SK-N-SH (cell line): ENCODE measurements at regions not wholly inside any gene's neighbourhood (a gene's known extent, or its start where the extent isn't known, plus 50 kb on each side); places are given as distances from the start of the nearest gene placed in this dataset.

Source experiments
- CTCF ChIA-PET: fragments of 300-600, 350-600 bp; formaldehyde crosslinking; extraction: SDS; loops from one replicate; lab custom pipeline; 2021; lab: Yijun Ruan, JAX
- POLR2A ChIA-PET: fragments of 350-600 bp; sonication (Branson Sonifier 250); formaldehyde crosslinking; extraction: SDS; loops from one replicate; lab custom pipeline; 2020; ENCODE audit warnings: antibody characterized with exemption, inconsistent platforms; lab: Yijun Ruan, JAX
- DNase-seq: peaks from one replicate; pipeline ENCODE4 v3.0.0; 2012
- H2AFZ ChIP-seq: fragments of 200-600 bp; sonication (generic); 2 replicates; pipeline ENCODE4 v1.8.1; 2016; ENCODE audit warnings: antibody characterized with exemption, mild to moderate bottlenecking, low read depth
- H3F3A ChIP-seq: fragments of 200-600 bp; sonication (generic); replicated peaks from 2 replicates; pipeline ENCODE3; 2016; ENCODE audit warnings: antibody characterized with exemption, mild to moderate bottlenecking; ENCODE audit not compliant: insufficient read depth
- H3K27ac ChIP-seq, 2 experiments: fragments of 200-500 bp in 1 of 2; fragments of 200-600 bp in 1 of 2; sonication (Bioruptor generic) in 1 of 2; sonication (generic), shearing (Covaris generic) in 1 of 2; 2 replicates each; pipeline versions ENCODE4 v1.5.1 to v1.6.1; 2014 to 2016; ENCODE audit warnings: low read depth in 2 of 2, inconsistent platforms in 1 of 2, low read length in 1 of 2, mild to moderate bottlenecking in 1 of 2, mixed read lengths in 1 of 2
- H3K27me3 ChIP-seq: fragments of 200-600 bp; sonication (generic), shearing (Covaris generic); 2 replicates; pipeline ENCODE4 v1.6.1; 2016; ENCODE audit warnings: mixed run types; ENCODE audit not compliant: insufficient read depth
- H3K36me3 ChIP-seq, 2 experiments: fragments of 200-500 bp in 1 of 2; fragments of 200-600 bp in 1 of 2; sonication (Bioruptor generic) in 1 of 2; sonication (generic) in 1 of 2; replicated peaks in 1 of 2; 2 replicates each; pipeline versions ENCODE3 to v1.5.1; 2014 to 2016; ENCODE audit warnings: low read length in 1 of 2, mild to moderate bottlenecking in 1 of 2; ENCODE audit not compliant: insufficient read depth in 2 of 2, control insufficient read depth in 1 of 2
- H3K4me1 ChIP-seq, 2 experiments: fragments of 200-500 bp in 1 of 2; fragments of 200-600 bp in 1 of 2; sonication (Bioruptor generic) in 1 of 2; sonication (generic), shearing (Covaris generic) in 1 of 2; 2 replicates each; pipeline versions ENCODE4 v1.5.1 to v1.6.1; 2014 to 2016; ENCODE audit warnings: low read depth in 1 of 2, low read length in 1 of 2, mixed run types in 1 of 2; ENCODE audit not compliant: insufficient read depth in 2 of 2, control insufficient read depth in 1 of 2
- H3K4me2 ChIP-seq: fragments of 200-600 bp; sonication (generic), shearing (Covaris generic); 2 replicates; pipeline ENCODE4 v1.6.1; 2017; ENCODE audit warnings: mixed run types
- H3K4me3 ChIP-seq, 2 experiments: fragments of 200-500 bp in 1 of 2; fragments of 200-600 bp in 1 of 2; sonication (Bioruptor generic) in 1 of 2; sonication (generic), shearing (Covaris generic) in 1 of 2; 2 replicates each; pipeline versions ENCODE4 v1.5.1 to v1.8.1; 2014 to 2016; ENCODE audit warnings: low read depth in 2 of 2, inconsistent platforms in 1 of 2, low read length in 1 of 2, mild to moderate bottlenecking in 1 of 2, mixed read lengths in 1 of 2, moderate library complexity in 1 of 2
- H3K79me2 ChIP-seq: fragments of 200-600 bp; sonication (generic); 2 replicates; pipeline ENCODE4 v1.8.1; 2017; ENCODE audit warnings: mild to moderate bottlenecking; ENCODE audit not compliant: insufficient read depth
- H3K9ac ChIP-seq: fragments of 200-600 bp; sonication (generic); 2 replicates; pipeline ENCODE4 v1.6.1; 2017; ENCODE audit warnings: mixed run types
- H3K9me2 ChIP-seq: fragments of 200-600 bp; sonication (generic); 2 replicates; pipeline ENCODE4 v1.6.1; 2017; ENCODE audit warnings: mixed run types
- H3K9me3 ChIP-seq: fragments of 200-600 bp; sonication (generic); 2 replicates; pipeline ENCODE4 v1.6.1; 2017; ENCODE audit warnings: mixed run types, mild to moderate bottlenecking, moderate library complexity
- H4K20me1 ChIP-seq: fragments of 200-600 bp; sonication (generic); 2 replicates; pipeline ENCODE4 v1.6.1; 2017; ENCODE audit warnings: mild to moderate bottlenecking, mixed run types; ENCODE audit not compliant: insufficient read depth
- CHD2 ChIP-seq: fragments of 150-350 bp; IDR thresholded peaks from 2 replicates; pipeline ENCODE4 v1.6.1; 2018; ENCODE audit warnings: low read length; ENCODE audit not compliant: partially characterized antibody
- ELF1 ChIP-seq: IDR thresholded peaks from 2 replicates; pipeline ENCODE4 v1.4.0; 2012
- EP300 ChIP-seq, 2 experiments: IDR thresholded peaks; 2 replicates each; pipeline versions ENCODE4 v1.4.0 to v1.6.1; 2012; ENCODE audit warnings: borderline replicate concordance in 1 of 2, low read depth in 1 of 2, low read length in 1 of 2
- EZH2phosphoT487 ChIP-seq: fragments of 200-600 bp; sonication (generic); IDR thresholded peaks from 2 replicates; pipeline ENCODE4 v1.6.1; 2017; ENCODE audit warnings: low read depth, mixed run types, mild to moderate bottlenecking, antibody characterized with exemption, moderate library complexity, borderline replicate concordance
- JUND ChIP-seq: IDR thresholded peaks from 2 replicates; pipeline ENCODE4 v1.4.0; 2012
- MEF2A ChIP-seq: IDR thresholded peaks from 2 replicates; pipeline ENCODE4 v1.4.0; 2012; ENCODE audit warnings: low read depth, borderline replicate concordance
- POLR2AphosphoS5 ChIP-seq: IDR thresholded peaks from 2 replicates; pipeline ENCODE4 v1.6.1; 2012; ENCODE audit warnings: low read depth, low read length
- RCOR1 ChIP-seq: fragments of 150-350 bp; IDR thresholded peaks from 2 replicates; pipeline ENCODE4 v1.6.1; 2017; ENCODE audit warnings: antibody characterized with exemption, low read length
- RXRA ChIP-seq: IDR thresholded peaks from 2 replicates; pipeline ENCODE4 v1.4.0; 2012; ENCODE audit warnings: low read depth, mild to moderate bottlenecking, borderline replicate concordance
- SIN3A ChIP-seq: IDR thresholded peaks from 2 replicates; pipeline ENCODE4 v1.6.1; 2012; ENCODE audit warnings: low read depth, mild to moderate bottlenecking, low read length, moderate library complexity, borderline replicate concordance
- SMC3 ChIP-seq: IDR thresholded peaks from 2 replicates; pipeline ENCODE4 v1.6.1; 2012; ENCODE audit warnings: low read depth, low read length, improper control_type of control experiment
- YY1 ChIP-seq: IDR thresholded peaks from 2 replicates; pipeline ENCODE4 v1.4.0; 2012; ENCODE audit warnings: low read depth, mild to moderate bottlenecking
- WGBS: methylation state at CpG from one replicate; pipeline ENCODE4 v1.1.6; 2017; ENCODE audit warnings: low lambda C conversion rate; 5-methylcytosine and 5-hydroxymethylcytosine counted together
- TF ChIP-seq, protein P1 (sequence below): fragments of 200-600 bp; sonication (generic); IDR thresholded peaks from 2 replicates; pipeline ENCODE4 v1.6.1; 2017; ENCODE audit warnings: antibody characterized with exemption, mild to moderate bottlenecking, moderate library complexity
- TF ChIP-seq, protein P2 (sequence below): IDR thresholded peaks from 2 replicates; pipeline ENCODE4 v1.4.0; 2012; ENCODE audit warnings: low read depth, borderline replicate concordance
- TF ChIP-seq, protein P3 (sequence below): IDR thresholded peaks from 2 replicates; pipeline ENCODE4 v1.4.0; 2012; ENCODE audit warnings: low read depth

DNA sequence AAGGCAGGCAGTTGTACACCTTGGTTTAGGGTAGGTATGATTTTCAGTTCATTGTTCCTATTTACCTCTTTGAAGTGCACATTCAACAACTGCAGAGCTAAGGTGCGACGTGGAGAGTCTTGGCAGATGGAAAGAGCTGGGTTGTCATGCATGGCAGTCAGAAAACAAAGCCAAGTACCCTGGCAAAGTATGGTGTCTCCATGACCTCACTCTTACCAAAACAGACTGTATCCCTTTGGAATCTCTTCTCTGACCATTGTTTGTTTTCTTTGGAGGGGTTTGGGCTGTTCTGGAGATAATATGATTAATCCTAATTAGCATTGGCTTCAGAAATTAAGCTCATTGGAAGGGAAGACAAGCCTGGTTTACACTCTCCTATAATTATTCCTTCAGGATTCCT is 665.7 kb downstream of the DNAH5 start:
- CTCF ChIA-PET = interaction anchor here (0.7 to 1.9 kb wide), 10 partner anchors 10 to 54 kb away, joined by 3 to 6 read pairs (median 4); no protein-coding TSS in a partner anchor
- Histone ChIP-seq H3K4me1 (no peaks in the 10 kb centered on the region), H3K9me2 (no peaks in the 10 kb centered on the region), H3K4me2 (no peak overlapping the region), H4K20me1 (no peaks in the 10 kb centered on the region), H3K9ac (no peak overlapping the region), H3K36me3 (no peaks in the 10 kb centered on the region), H3K27ac (no peak overlapping the region), H3K27me3 (no peaks in the 10 kb centered on the region), H3K9me3 (no peaks in the 10 kb centered on the region), H3K79me2 (no peaks in the 10 kb centered on the region), H3K4me3 (no peak overlapping the region), H2AFZ (no peak overlapping the region), H3F3A (no peaks in the 10 kb centered on the region)
- POLR2A ChIA-PET = no interaction called here
- TF ChIP-seq SMC3 = no peak
- DNase-seq = no peak
- 5% methylated on average over 2 of the region's 2 CpGs for WGBS

DNA sequence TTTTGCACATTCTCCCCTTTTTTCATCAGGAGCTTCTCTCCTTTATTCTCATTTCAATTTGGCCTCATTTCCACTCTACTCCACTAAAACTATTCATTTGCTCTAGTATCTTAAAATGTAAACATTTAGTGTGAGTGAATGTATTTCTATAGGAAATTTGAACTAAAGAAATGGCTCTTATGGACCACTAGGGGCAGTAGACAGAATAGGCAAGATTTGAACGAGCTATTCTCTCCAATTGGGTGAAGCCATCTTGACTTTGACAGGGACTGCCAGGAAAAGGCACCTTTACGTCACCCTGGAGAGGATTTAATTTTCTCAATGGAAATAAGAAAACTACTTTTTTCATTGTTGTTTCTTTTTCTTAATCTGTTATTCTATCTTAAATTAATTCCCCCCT is 666.3 kb downstream of the DNAH5 start:
- POLR2A ChIA-PET = no interaction called here

DNA sequence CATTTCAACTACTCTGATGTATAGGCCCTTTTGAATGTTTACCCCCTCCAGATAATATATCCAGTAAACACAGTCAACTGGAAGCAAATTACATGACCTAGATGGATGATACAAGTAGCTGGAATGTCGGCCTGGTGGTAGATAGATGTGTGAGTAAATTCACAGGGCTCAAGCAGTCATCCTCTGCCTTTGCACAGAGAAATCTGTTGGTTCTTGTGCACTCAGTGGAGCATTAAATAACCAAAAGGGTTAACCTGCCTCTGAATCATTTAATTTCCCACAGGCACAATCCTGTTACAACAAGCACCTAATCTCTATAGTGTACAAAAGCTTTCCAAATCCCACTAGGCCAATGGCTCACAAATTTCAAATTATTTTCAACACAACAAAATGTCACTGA is 668.3 kb downstream of the DNAH5 start:
- Histone ChIP-seq H3K9me3 (no peaks in the 10 kb centered on the region), H3K36me3 (no peaks in the 10 kb centered on the region), H2AFZ (no peak overlapping the region), H3K27me3 (no peaks in the 10 kb centered on the region), H3K4me3 (no peak overlapping the region), H3F3A (no peaks in the 10 kb centered on the region), H3K4me2 (no peak overlapping the region), H3K27ac (no peak overlapping the region), H3K4me1 (no peaks in the 10 kb centered on the region), H4K20me1 (no peaks in the 10 kb centered on the region), H3K79me2 (no peaks in the 10 kb centered on the region), H3K9me2 (no peaks in the 10 kb centered on the region), H3K9ac (no peak overlapping the region)
- CTCF ChIA-PET = no interaction called here
- WGBS = 0% methylated on average over 1 of the region's 1 CpG
- no peak for DNase-seq
- POLR2A ChIA-PET = no interaction called here
- TF ChIP-seq EP300 (IDR thresholded peaks at IDR 0.05; ENCODE audit: borderline replicate concordance in 1 of 2, low read depth in 1 of 2, low read length in 1 of 2) = no peak
- TF ChIP-seq, protein P1, sequence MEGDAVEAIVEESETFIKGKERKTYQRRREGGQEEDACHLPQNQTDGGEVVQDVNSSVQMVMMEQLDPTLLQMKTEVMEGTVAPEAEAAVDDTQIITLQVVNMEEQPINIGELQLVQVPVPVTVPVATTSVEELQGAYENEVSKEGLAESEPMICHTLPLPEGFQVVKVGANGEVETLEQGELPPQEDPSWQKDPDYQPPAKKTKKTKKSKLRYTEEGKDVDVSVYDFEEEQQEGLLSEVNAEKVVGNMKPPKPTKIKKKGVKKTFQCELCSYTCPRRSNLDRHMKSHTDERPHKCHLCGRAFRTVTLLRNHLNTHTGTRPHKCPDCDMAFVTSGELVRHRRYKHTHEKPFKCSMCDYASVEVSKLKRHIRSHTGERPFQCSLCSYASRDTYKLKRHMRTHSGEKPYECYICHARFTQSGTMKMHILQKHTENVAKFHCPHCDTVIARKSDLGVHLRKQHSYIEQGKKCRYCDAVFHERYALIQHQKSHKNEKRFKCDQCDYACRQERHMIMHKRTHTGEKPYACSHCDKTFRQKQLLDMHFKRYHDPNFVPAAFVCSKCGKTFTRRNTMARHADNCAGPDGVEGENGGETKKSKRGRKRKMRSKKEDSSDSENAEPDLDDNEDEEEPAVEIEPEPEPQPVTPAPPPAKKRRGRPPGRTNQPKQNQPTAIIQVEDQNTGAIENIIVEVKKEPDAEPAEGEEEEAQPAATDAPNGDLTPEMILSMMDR = no peak
- no peak for TF ChIP-seq MEF2A
- no peak for TF ChIP-seq ELF1
- no peak for TF ChIP-seq SIN3A
- TF ChIP-seq RCOR1 = no peak
- no peak for TF ChIP-seq JUND
- TF ChIP-seq SMC3 = no peak
- TF ChIP-seq, protein P2, sequence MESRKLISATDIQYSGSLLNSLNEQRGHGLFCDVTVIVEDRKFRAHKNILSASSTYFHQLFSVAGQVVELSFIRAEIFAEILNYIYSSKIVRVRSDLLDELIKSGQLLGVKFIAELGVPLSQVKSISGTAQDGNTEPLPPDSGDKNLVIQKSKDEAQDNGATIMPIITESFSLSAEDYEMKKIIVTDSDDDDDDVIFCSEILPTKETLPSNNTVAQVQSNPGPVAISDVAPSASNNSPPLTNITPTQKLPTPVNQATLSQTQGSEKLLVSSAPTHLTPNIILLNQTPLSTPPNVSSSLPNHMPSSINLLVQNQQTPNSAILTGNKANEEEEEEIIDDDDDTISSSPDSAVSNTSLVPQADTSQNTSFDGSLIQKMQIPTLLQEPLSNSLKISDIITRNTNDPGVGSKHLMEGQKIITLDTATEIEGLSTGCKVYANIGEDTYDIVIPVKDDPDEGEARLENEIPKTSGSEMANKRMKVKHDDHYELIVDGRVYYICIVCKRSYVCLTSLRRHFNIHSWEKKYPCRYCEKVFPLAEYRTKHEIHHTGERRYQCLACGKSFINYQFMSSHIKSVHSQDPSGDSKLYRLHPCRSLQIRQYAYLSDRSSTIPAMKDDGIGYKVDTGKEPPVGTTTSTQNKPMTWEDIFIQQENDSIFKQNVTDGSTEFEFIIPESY = no peak
- no peak for TF ChIP-seq YY1
- TF ChIP-seq RXRA = no peak
- TF ChIP-seq, protein P3, sequence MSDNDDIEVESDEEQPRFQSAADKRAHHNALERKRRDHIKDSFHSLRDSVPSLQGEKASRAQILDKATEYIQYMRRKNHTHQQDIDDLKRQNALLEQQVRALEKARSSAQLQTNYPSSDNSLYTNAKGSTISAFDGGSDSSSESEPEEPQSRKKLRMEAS = no peak
- TF ChIP-seq EZH2phosphoT487 = no peak
- no peak for TF ChIP-seq CHD2

More for the DNA sequence above, 666.3 kb downstream of the DNAH5 start:
- peak; percentile 4 for DNase-seq
- Histone ChIP-seq H3K36me3 (no peaks in the 10 kb centered on the region), H3K9me2 (no peaks in the 10 kb centered on the region), H3K27ac (no peak overlapping the region)
- TF ChIP-seq, protein P1 = peak; percentile 68
- no peak for TF ChIP-seq POLR2AphosphoS5
- TF ChIP-seq, all 33 proteins: peak for 1
- H3K4me2 ChIP-seq = no peak overlapping the region
- no peaks in the 10 kb centered on the region for H3K79me2 ChIP-seq
- 8% methylated on average over 2 of the region's 2 CpGs for WGBS
- no peaks in the 10 kb centered on the region for H3F3A ChIP-seq
- CTCF ChIA-PET = interaction anchor here (0.7 to 1.9 kb wide), 12 partner anchors 9 to 431 kb away, joined by 3 to 6 read pairs (median 4); no protein-coding TSS in a partner anchor
- H2AFZ ChIP-seq = no peak overlapping the region
- H3K9ac ChIP-seq = no peak overlapping the region
- H3K9me3 ChIP-seq = no peaks in the 10 kb centered on the region
- H3K4me1 ChIP-seq = no peaks in the 10 kb centered on the region
- H3K27me3 ChIP-seq = no peaks in the 10 kb centered on the region
- H3K4me3 ChIP-seq = no peak overlapping the region
- no peaks in the 10 kb centered on the region for H4K20me1 ChIP-seq
